ENCODE measurements at regions not wholly inside any gene's neighbourhood (a gene's known extent, or its start where the extent isn't known, plus 50 kb on each side); places are given as distances from the start of the nearest gene placed in this dataset.

DNA sequence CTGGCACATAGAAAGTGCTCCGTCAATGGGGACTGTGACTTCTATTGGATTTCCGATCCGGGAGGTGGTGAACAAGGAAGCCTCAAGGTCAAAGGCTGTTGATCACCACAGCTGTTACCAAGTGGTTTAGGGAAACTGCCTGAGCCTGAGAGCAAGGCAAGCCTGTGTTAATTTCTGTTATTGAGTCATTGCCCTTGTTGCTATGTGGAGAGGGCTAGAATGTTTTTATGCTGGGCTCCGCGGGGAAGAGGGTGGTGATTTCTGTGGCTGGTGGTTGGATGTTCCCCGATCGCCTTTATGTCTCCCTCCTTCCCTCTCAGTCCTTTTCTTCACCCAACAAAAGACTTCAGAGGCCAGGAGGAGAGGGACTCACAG lies 108.5 kb upstream of the ALX4 start:
- Mint-ChIP-seq H3K4me1 (ENCODE audit: low read depth) (no peaks in the 10 kb centered on the region), H3K9me3 (ENCODE audit: low read depth) (no peaks in the 10 kb centered on the region), H3K27ac (ENCODE audit: unreplicated experiment) (no peak overlapping the region), H3K36me3 (ENCODE audit: low read depth) (no peaks in the 10 kb centered on the region), H3K4me3 (ENCODE audit: unreplicated experiment) (no peak overlapping the region), H3K27me3 (ENCODE audit: low read depth) (peaks cover 62% of the 10 kb centered on the region)
- DNase-seq (ENCODE audit: low spot score): no peak
- no peak for TF ChIP-seq CTCF (IDR thresholded peaks at IDR 0.05)

GRCh38 chr11:44421090-44421675 lies 111.2 kb upstream of the ALX4 start:
- no peaks in the 10 kb centered on the region for H3K4me1 Mint-ChIP-seq (ENCODE audit: low read depth)
- no peak overlapping the region for H3K4me3 Mint-ChIP-seq (ENCODE audit: unreplicated experiment)
- no peaks in the 10 kb centered on the region for H3K9me3 Mint-ChIP-seq (ENCODE audit: low read depth)
- DNase-seq (ENCODE audit: low spot score): no peak
- peaks cover 68% of the 10 kb centered on the region for H3K27me3 Mint-ChIP-seq (ENCODE audit: low read depth)
- no peak overlapping the region for H3K27ac Mint-ChIP-seq (ENCODE audit: unreplicated experiment)
- TF ChIP-seq CTCF (IDR thresholded peaks at IDR 0.05): no peak
- no peaks in the 10 kb centered on the region for H3K36me3 Mint-ChIP-seq (ENCODE audit: low read depth)

DNA sequence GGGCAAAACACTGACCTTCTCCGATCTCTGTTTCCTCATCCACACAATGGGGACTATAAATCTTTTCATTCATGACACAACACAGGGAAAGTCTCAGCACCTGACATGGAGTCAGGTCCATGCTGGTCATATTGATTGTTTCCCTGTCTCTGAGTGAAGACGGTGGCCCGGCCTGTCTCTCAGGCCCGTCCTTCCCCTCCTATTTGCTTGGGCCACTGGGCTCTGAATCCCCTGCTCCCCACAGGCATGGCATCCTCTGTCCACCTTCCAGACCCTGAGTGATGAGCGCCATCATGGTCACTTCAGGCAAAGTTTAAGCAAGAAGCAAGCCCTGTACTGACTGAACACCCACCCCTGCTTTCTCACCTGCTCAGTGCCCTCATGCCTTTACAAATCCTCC lies 113.3 kb upstream of the ALX4 start:
- Mint-ChIP-seq H3K4me1 (ENCODE audit: low read depth) (no peaks in the 10 kb centered on the region), H3K27me3 (ENCODE audit: low read depth) (peaks cover 69% of the 10 kb centered on the region), H3K36me3 (ENCODE audit: low read depth) (no peaks in the 10 kb centered on the region), H3K9me3 (ENCODE audit: low read depth) (no peaks in the 10 kb centered on the region), H3K27ac (ENCODE audit: unreplicated experiment) (no peak overlapping the region), H3K4me3 (ENCODE audit: unreplicated experiment) (no peak overlapping the region)
- DNase-seq (ENCODE audit: low spot score): no peak
- TF ChIP-seq CTCF (IDR thresholded peaks at IDR 0.05): no peak

DNA sequence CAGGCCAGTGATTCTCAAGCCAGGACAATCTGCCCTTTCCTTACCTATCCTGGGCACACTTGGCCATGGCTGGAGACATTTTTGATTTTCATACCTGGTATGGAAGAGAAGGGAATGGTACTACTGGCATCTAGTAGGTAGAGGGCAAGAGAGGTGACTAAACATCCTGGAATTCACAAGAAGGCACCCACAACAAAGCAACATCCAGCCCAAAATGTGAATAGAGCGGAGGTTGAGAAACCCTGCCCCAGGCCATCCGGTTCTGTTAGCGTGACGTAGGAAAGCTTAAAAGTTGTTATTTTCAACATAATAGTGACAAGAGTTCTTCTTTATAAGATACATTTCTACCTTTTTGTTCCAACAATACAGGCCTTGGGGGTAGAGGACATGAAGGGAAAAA lies 114.9 kb upstream of the ALX4 start:
- no peak overlapping the region for H3K27ac Mint-ChIP-seq (ENCODE audit: unreplicated experiment)
- DNase-seq (ENCODE audit: low spot score): no peak
- H3K27me3 Mint-ChIP-seq (ENCODE audit: low read depth): peaks cover 62% of the 10 kb centered on the region
- H3K4me3 Mint-ChIP-seq (ENCODE audit: unreplicated experiment): no peak overlapping the region
- H3K36me3 Mint-ChIP-seq (ENCODE audit: low read depth): no peaks in the 10 kb centered on the region
- no peaks in the 10 kb centered on the region for H3K9me3 Mint-ChIP-seq (ENCODE audit: low read depth)
- no peak for TF ChIP-seq CTCF (IDR thresholded peaks at IDR 0.05)
- no peaks in the 10 kb centered on the region for H3K4me1 Mint-ChIP-seq (ENCODE audit: low read depth)

- H3K27ac Mint-ChIP-seq (ENCODE audit: unreplicated experiment): no peak overlapping the region
- no peak overlapping the region for H3K4me3 Mint-ChIP-seq (ENCODE audit: unreplicated experiment)
- no peaks in the 10 kb centered on the region for H3K36me3 Mint-ChIP-seq (ENCODE audit: low read depth)
- no peaks in the 10 kb centered on the region for H3K9me3 Mint-ChIP-seq (ENCODE audit: low read depth)
- TF ChIP-seq CTCF (IDR thresholded peaks at IDR 0.05): no peak
- no peak for DNase-seq (ENCODE audit: low spot score)
- H3K27me3 Mint-ChIP-seq (ENCODE audit: low read depth): peaks cover 60% of the 10 kb centered on the region
- H3K4me1 Mint-ChIP-seq (ENCODE audit: low read depth): no peaks in the 10 kb centered on the region
These were observed 116.2 kb upstream of the ALX4 start for GRCh38 chr11:44426119-44426518.
